Lower leg skin (tissue), 3 donors: ENCODE measurements at regions not wholly inside any gene's neighbourhood (a gene's known extent, or its start where the extent isn't known, plus 50 kb on each side); places are given as distances from the start of the nearest gene placed in this dataset.

Source experiments
- CTCF ChIP-seq, 3 donors: fragments of 450-650 bp; IDR thresholded peaks; one replicate each; pipeline ENCODE4 v1.5.1; 2016; ENCODE audit warnings: antibody characterized with exemption in 3 of 3, mild to moderate bottlenecking in 3 of 3, moderate library complexity in 2 of 3
- POLR2A ChIP-seq, 2 donors: fragments of 450-650 bp; IDR thresholded peaks; one replicate each; pipeline ENCODE4 v1.6.1; 2016 to 2017; ENCODE audit warnings: antibody characterized with exemption in 2 of 2, mild to moderate bottlenecking in 1 of 2, moderate library complexity in 1 of 2

- TF ChIP-seq CTCF (IDR thresholded peaks at IDR 0.05) (no peak), POLR2A (IDR thresholded peaks at IDR 0.05) (no peak)
Observed at GRCh38 chr9:12958279-12958678, 183.5 kb downstream of the LURAP1L start.
